ENCODE measurements at regions not wholly inside any gene's neighbourhood (a gene's known extent, or its start where the extent isn't known, plus 50 kb on each side); places are given as distances from the start of the nearest gene placed in this dataset.

- TF ChIP-seq RAD21 (IDR thresholded peaks at IDR 0.05 in 1 of 2, conservative IDR thresholded peaks at IDR 0.05 in 1 of 2; ENCODE audit: low read depth in 2 of 2, low read length in 2 of 2) (no peak), CTCF (IDR thresholded peaks at IDR 0.05; ENCODE audit: control extremely low read depth in 1 of 3, insufficient read depth in 1 of 3, low read depth in 1 of 3, low read length in 3 of 3) (no peak), YY1 (IDR thresholded peaks at IDR 0.05; ENCODE audit: low read depth, low read length) (no peak), FOSL1 (IDR thresholded peaks at IDR 0.05; ENCODE audit: insufficient read depth, low read depth, low read length) (no peak), ZNF274 (IDR thresholded peaks at IDR 0.05; ENCODE audit: borderline replicate concordance, extremely low read depth, low read length) (no peak), EZH2 (IDR thresholded peaks at IDR 0.05; ENCODE audit: low read depth, low read length, severe bottlenecking) (no peak), TBP (IDR thresholded peaks at IDR 0.05; ENCODE audit: low read depth, low read length) (no peak)
Observed at GRCh38 chr10:83225781-83226180, 913.5 kb upstream of the GHITM start.
